Mesenchymal stem cell (in vitro differentiated cells and primary cell): ENCODE measurements at regions not wholly inside any gene's neighbourhood (a gene's known extent, or its start where the extent isn't known, plus 50 kb on each side); places are given as distances from the start of the nearest gene placed in this dataset.

Source experiments
- DNase-seq: peaks from one replicate; pipeline ENCODE4 v3.0.0-alpha.2; 2013
- H2AFZ ChIP-seq: one replicate; pipeline ENCODE4 v1.6.1; 2013; ENCODE audit warnings: low read depth, mild to moderate bottlenecking, control low read depth, inconsistent platforms, low read length, moderate library complexity
- H2AK5ac ChIP-seq: 2 replicates; pipeline ENCODE4 v1.6.1; 2013; ENCODE audit warnings: low read length, moderate library complexity, mild to moderate bottlenecking, inconsistent platforms; ENCODE audit not compliant: severe bottlenecking
- H2BK120ac ChIP-seq: one replicate; pipeline ENCODE4 v1.6.1; 2013; ENCODE audit warnings: low read depth, mild to moderate bottlenecking, inconsistent platforms, low read length, moderate library complexity
- H2BK12ac ChIP-seq, 2 experiments: one replicate each; pipeline ENCODE4 v1.6.1; 2013; ENCODE audit warnings: inconsistent platforms in 2 of 2, low read length in 2 of 2, mild to moderate bottlenecking in 2 of 2, moderate library complexity in 2 of 2, control low read depth in 1 of 2
- H2BK15ac ChIP-seq: one replicate; pipeline ENCODE4 v1.6.1; 2013; ENCODE audit warnings: mild to moderate bottlenecking, low read depth, inconsistent platforms; ENCODE audit not compliant: poor library complexity, severe bottlenecking
- H2BK5ac ChIP-seq: 2 replicates; pipeline ENCODE4 v1.6.1; 2013; ENCODE audit warnings: low read depth, mild to moderate bottlenecking, low read length, control low read depth, inconsistent platforms; ENCODE audit not compliant: poor library complexity, severe bottlenecking
- H3K14ac ChIP-seq, 2 experiments: one replicate each; pipeline ENCODE4 v1.6.1; 2013; ENCODE audit warnings: inconsistent platforms in 2 of 2, low read length in 2 of 2, control low read depth in 1 of 2, mild to moderate bottlenecking in 1 of 2, moderate library complexity in 1 of 2
- H3K18ac ChIP-seq, 2 experiments: one replicate each; pipeline ENCODE4 v1.6.1; 2013; ENCODE audit warnings: inconsistent platforms in 2 of 2, low read length in 2 of 2, control low read depth in 1 of 2, low read depth in 1 of 2, mild to moderate bottlenecking in 1 of 2
- H3K23ac ChIP-seq, 2 experiments: one replicate each; pipeline ENCODE4 v1.6.1; 2013; ENCODE audit warnings: inconsistent platforms in 2 of 2, low read length in 2 of 2, mild to moderate bottlenecking in 2 of 2, moderate library complexity in 2 of 2, control low read depth in 1 of 2
- H3K27ac ChIP-seq: 2 replicates; pipeline ENCODE4 v1.5.1; 2013; ENCODE audit warnings: mild to moderate bottlenecking, moderate library complexity, low read length, control low read depth, inconsistent platforms; ENCODE audit not compliant: poor library complexity, severe bottlenecking
- H3K27me3 ChIP-seq, 2 experiments: 2 replicates each; pipeline versions ENCODE4 v1.6.1 to v1.7.0; 2013; ENCODE audit warnings: low read length in 2 of 2, mild to moderate bottlenecking in 2 of 2, moderate library complexity in 2 of 2, control low read depth in 1 of 2, inconsistent platforms in 1 of 2; ENCODE audit not compliant: control insufficient read depth in 1 of 2, insufficient read depth in 1 of 2
- H3K36me3 ChIP-seq, 2 experiments: 2 replicates each; pipeline versions ENCODE4 v1.6.1 to v1.7.0; 2013; ENCODE audit warnings: low read length in 2 of 2, control low read depth in 1 of 2, inconsistent platforms in 1 of 2, low read depth in 1 of 2, mild to moderate bottlenecking in 1 of 2; ENCODE audit not compliant: insufficient read depth in 2 of 2, control insufficient read depth in 1 of 2
- H3K4ac ChIP-seq, 2 experiments: one replicate each; pipeline ENCODE4 v1.6.1; 2013; ENCODE audit warnings: inconsistent platforms in 2 of 2, low read length in 2 of 2, mild to moderate bottlenecking in 2 of 2, moderate library complexity in 2 of 2, control low read depth in 1 of 2, low read depth in 1 of 2
- H3K4me1 ChIP-seq: 2 replicates; pipeline ENCODE4 v1.6.1; 2013; ENCODE audit warnings: low read depth, low read length, control low read depth; ENCODE audit not compliant: control insufficient read depth, insufficient read depth
- H3K4me2 ChIP-seq: 2 replicates; pipeline ENCODE4 v1.6.1; 2013; ENCODE audit warnings: low read length, mild to moderate bottlenecking, inconsistent platforms; ENCODE audit not compliant: poor library complexity, severe bottlenecking
- H3K4me3 ChIP-seq, 2 experiments: 2 replicates each; pipeline versions ENCODE4 v1.5.1 to v1.7.0; 2013; ENCODE audit warnings: low read length in 2 of 2, mild to moderate bottlenecking in 2 of 2, control low read depth in 1 of 2, low read depth in 1 of 2; ENCODE audit not compliant: insufficient read depth in 1 of 2
- H3K79me1 ChIP-seq: replicated peaks from 2 replicates; pipeline ENCODE4 v1.6.1; 2013; ENCODE audit warnings: mild to moderate bottlenecking, control low read depth, low read length, inconsistent platforms; ENCODE audit not compliant: poor library complexity, severe bottlenecking
- H3K9ac ChIP-seq: 2 replicates; pipeline ENCODE4 v1.7.0; 2013; ENCODE audit warnings: mild to moderate bottlenecking, low read length, moderate library complexity
- H3K9me3 ChIP-seq: 2 replicates; pipeline ENCODE4 v1.7.0; 2013; ENCODE audit warnings: mild to moderate bottlenecking, low read length; ENCODE audit not compliant: control insufficient read depth
- H4K8ac ChIP-seq: one replicate; pipeline ENCODE4 v1.6.1; 2013; ENCODE audit warnings: inconsistent platforms, mild to moderate bottlenecking, low read length, moderate library complexity
- H4K91ac ChIP-seq: one replicate; pipeline ENCODE4 v1.6.1; 2013; ENCODE audit warnings: mild to moderate bottlenecking, low read length, inconsistent platforms
- WGBS: methylation state at CpG from one replicate; pipeline ENCODE4 v1.1.7; 2013; ENCODE audit warnings: mixed read lengths; 5-methylcytosine and 5-hydroxymethylcytosine counted together

DNA sequence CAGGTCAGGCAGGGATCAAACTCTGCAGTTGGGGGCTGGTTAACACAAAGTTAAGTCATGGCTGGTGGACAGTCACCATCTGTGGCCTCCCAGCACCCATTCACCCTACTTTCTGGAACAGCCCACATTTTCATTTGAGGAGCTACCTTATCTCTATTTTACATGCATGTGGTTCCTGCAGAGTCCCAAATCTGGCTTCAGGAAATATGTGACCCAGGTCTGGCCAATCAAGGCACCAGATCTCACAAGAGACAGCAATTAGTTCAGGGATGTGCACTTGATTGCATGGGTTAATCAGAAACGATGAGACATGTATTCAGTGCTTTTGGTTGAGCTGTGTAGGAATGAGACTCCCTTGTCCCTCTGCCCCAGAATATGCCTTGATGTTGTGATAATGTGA is 170.9 kb downstream of the NR2F2 start:
- H2AK5ac ChIP-seq, result no peak overlapping the region
- no peak overlapping the region for H3K14ac ChIP-seq
- H3K4ac ChIP-seq, result no peak overlapping the region
- H2BK120ac ChIP-seq, result no peak overlapping the region
- no peak overlapping the region for H3K9ac ChIP-seq
- WGBS, result 85% methylated on average over 1 of the region's 1 CpG
- H3K9me3 ChIP-seq, result no peaks in the 10 kb centered on the region
- no peak overlapping the region for H3K4me3 ChIP-seq
- H2BK15ac ChIP-seq, result no peak overlapping the region
- no peaks in the 10 kb centered on the region for H3K4me1 ChIP-seq
- H2AFZ ChIP-seq, result no peak overlapping the region
- H3K18ac ChIP-seq, result no peak overlapping the region
- no peak overlapping the region for H3K4me2 ChIP-seq
- no peak overlapping the region for H3K23ac ChIP-seq
- H3K36me3 ChIP-seq, result no peaks in the 10 kb centered on the region
- no peak for DNase-seq
- H4K91ac ChIP-seq, result no peak overlapping the region
- H2BK5ac ChIP-seq, result no peak overlapping the region
- H3K79me1 ChIP-seq, result no peaks in the 10 kb centered on the region
- H3K27ac ChIP-seq, result no peak overlapping the region
- H2BK12ac ChIP-seq, result no peak overlapping the region
- H3K27me3 ChIP-seq, result peaks cover 0 to 3% of the 10 kb centered on the region in 2 experiments
- no peak overlapping the region for H4K8ac ChIP-seq

- no peak overlapping the region for H2AK5ac ChIP-seq
- H3K4me2 ChIP-seq, result no peak overlapping the region
- H3K4me3 ChIP-seq, result no peak overlapping the region
- peaks cover 0 to 3% of the 10 kb centered on the region in 2 experiments for H3K27me3 ChIP-seq
- H3K14ac ChIP-seq, result no peak overlapping the region
- H3K4me1 ChIP-seq, result no peaks in the 10 kb centered on the region
- no peak overlapping the region for H2AFZ ChIP-seq
- no peak overlapping the region for H2BK15ac ChIP-seq
- no peak overlapping the region for H2BK120ac ChIP-seq
- no peak overlapping the region for H3K18ac ChIP-seq
- no peak overlapping the region for H2BK12ac ChIP-seq
- no peaks in the 10 kb centered on the region for H3K79me1 ChIP-seq
- no peak overlapping the region for H3K23ac ChIP-seq
- no peak for DNase-seq
- 90% methylated on average over 4 of the region's 4 CpGs for WGBS
- no peaks in the 10 kb centered on the region for H3K36me3 ChIP-seq
- no peak overlapping the region for H3K4ac ChIP-seq
- H3K9ac ChIP-seq, result no peak overlapping the region
- no peak overlapping the region for H2BK5ac ChIP-seq
- H3K9me3 ChIP-seq, result no peaks in the 10 kb centered on the region
- H4K91ac ChIP-seq, result no peak overlapping the region
- H3K27ac ChIP-seq, result no peak overlapping the region
- no peak overlapping the region for H4K8ac ChIP-seq
Observed at GRCh38 chr15:96502196-96502595, 171.7 kb downstream of the NR2F2 start.

DNA sequence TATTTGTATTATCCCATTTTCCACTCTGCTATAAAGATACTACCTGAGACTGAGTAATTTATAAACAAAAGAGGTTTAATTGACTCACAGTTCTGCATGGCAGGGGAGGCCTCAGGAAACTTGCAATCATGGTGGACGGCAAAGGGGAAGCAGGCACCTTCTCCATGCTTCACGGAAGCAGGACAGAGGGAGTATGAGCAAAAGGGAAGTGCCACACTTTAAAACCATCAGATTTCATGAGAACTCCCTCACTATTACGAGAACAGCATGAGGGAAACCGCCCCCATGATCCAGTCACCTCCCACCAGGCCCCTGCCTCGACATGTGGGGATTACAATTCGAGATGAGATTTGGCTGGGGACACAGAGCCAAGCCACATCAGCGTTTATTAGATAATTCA is 172.8 kb downstream of the NR2F2 start:
- no peaks in the 10 kb centered on the region for H3K9me3 ChIP-seq
- no peak overlapping the region for H3K4me2 ChIP-seq
- H2BK12ac ChIP-seq, result no peak overlapping the region
- H4K91ac ChIP-seq, result no peak overlapping the region
- no peak overlapping the region for H4K8ac ChIP-seq
- WGBS, result 67% methylated on average over 7 of the region's 7 CpGs
- no peak overlapping the region for H3K4me3 ChIP-seq
- H3K4ac ChIP-seq, result no peak overlapping the region
- H2BK15ac ChIP-seq, result no peak overlapping the region
- H3K9ac ChIP-seq, result no peak overlapping the region
- no peak overlapping the region for H3K14ac ChIP-seq
- H3K27ac ChIP-seq, result no peak overlapping the region
- no peaks in the 10 kb centered on the region for H3K36me3 ChIP-seq
- no peaks in the 10 kb centered on the region for H3K79me1 ChIP-seq
- H3K18ac ChIP-seq, result no peak overlapping the region
- no peaks in the 10 kb centered on the region for H3K4me1 ChIP-seq
- no peak overlapping the region for H2BK120ac ChIP-seq
- H2AFZ ChIP-seq, result no peak overlapping the region
- no peak overlapping the region for H2AK5ac ChIP-seq
- no peak overlapping the region for H2BK5ac ChIP-seq
- H3K27me3 ChIP-seq, result peaks cover 0 to 3% of the 10 kb centered on the region in 2 experiments
- no peak overlapping the region for H3K23ac ChIP-seq
- no peak for DNase-seq

DNA sequence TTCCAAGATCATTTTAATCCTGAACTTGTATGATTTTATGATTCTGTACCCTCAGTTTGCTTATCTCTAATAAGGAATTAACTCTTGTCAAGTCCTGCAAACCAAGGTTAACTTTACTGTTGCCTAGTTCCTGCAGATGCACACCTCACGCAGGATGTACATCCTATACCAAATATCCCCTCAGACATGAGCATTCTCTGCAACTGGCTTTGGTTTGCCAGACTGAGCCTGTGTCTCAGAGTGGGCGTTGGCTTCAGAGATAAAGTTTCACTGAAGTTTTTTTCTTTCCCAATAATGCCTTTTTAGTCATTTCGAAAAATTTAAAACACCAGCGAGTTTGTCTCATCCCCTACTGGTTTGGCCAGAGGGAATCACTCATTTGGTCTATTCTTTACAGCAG is 173.9 kb downstream of the NR2F2 start:
- no peaks in the 10 kb centered on the region for H3K36me3 ChIP-seq
- no peak overlapping the region for H2BK15ac ChIP-seq
- H3K18ac ChIP-seq, result no peak overlapping the region
- no peak overlapping the region for H3K4ac ChIP-seq
- no peak overlapping the region for H4K91ac ChIP-seq
- H3K4me3 ChIP-seq, result no peak overlapping the region
- no peak overlapping the region for H2BK12ac ChIP-seq
- no peak overlapping the region for H2AK5ac ChIP-seq
- H3K23ac ChIP-seq, result no peak overlapping the region
- no peak overlapping the region for H2BK5ac ChIP-seq
- no peak overlapping the region for H3K9ac ChIP-seq
- no peaks in the 10 kb centered on the region for H3K79me1 ChIP-seq
- no peak overlapping the region for H3K14ac ChIP-seq
- H2AFZ ChIP-seq, result no peak overlapping the region
- H3K4me2 ChIP-seq, result no peak overlapping the region
- H4K8ac ChIP-seq, result no peak overlapping the region
- no peak overlapping the region for H3K27ac ChIP-seq
- no peaks in the 10 kb centered on the region for H3K9me3 ChIP-seq
- peaks cover 0 to 3% of the 10 kb centered on the region in 2 experiments for H3K27me3 ChIP-seq
- DNase-seq, result no peak
- WGBS, result 84% methylated on average over 4 of the region's 4 CpGs
- no peaks in the 10 kb centered on the region for H3K4me1 ChIP-seq
- no peak overlapping the region for H2BK120ac ChIP-seq
